Uterus (tissue), 3 donors: ENCODE measurements at regions not wholly inside any gene's neighbourhood (a gene's known extent, or its start where the extent isn't known, plus 50 kb on each side); places are given as distances from the start of the nearest gene placed in this dataset.

ENCODE experiments used
- DNase-seq, 2 donors: peaks; one replicate each; pipeline ENCODE4 v3.0.0-alpha.2; 2019 to 2020
- H3K27ac ChIP-seq, 2 donors: fragments of 200-600 bp; sonication (generic); 1 replicate in 1 of 2; 2 replicates in 1 of 2; pipeline ENCODE4 v1.5.1; 2016 to 2018
- H3K27me3 ChIP-seq, 2 donors: fragments of 200-600 bp; sonication (generic); one replicate each; pipeline ENCODE4 v1.5.1; 2018 to 2019; ENCODE audit warnings: control low read depth in 1 of 2
- H3K36me3 ChIP-seq, 2 donors: fragments of 200-600 bp; sonication (generic); one replicate each; pipeline ENCODE4 v1.5.1; 2019; ENCODE audit warnings: control low read depth in 1 of 2
- H3K4me1 ChIP-seq, 2 donors: fragments of 200-600 bp; sonication (generic); one replicate each; pipeline ENCODE4 v1.5.1; 2018 to 2019; ENCODE audit warnings: control low read depth in 1 of 2
- H3K4me3 ChIP-seq, 2 donors: fragments of 200-600 bp; sonication (generic); 1 replicate in 1 of 2; 2 replicates in 1 of 2; pipeline ENCODE4 v1.5.1; 2018 to 2019; ENCODE audit warnings: mild to moderate bottlenecking in 1 of 2
- H3K9me3 ChIP-seq, 2 donors: fragments of 200-600 bp; sonication (generic); one replicate each; pipeline ENCODE4 v1.5.1; 2019; ENCODE audit warnings: control low read depth in 1 of 2
- CTCF ChIP-seq, 4 experiments: fragments of 200-600 bp in 2 of 4; fragments of 450-650 bp in 2 of 4; sonication (generic) in 2 of 4; IDR thresholded peaks; one replicate each; pipeline ENCODE4 v1.5.1; 2016 to 2019; ENCODE audit warnings: antibody characterized with exemption in 4 of 4, mild to moderate bottlenecking in 2 of 4, moderate library complexity in 1 of 4
- POLR2A ChIP-seq, 2 donors: fragments of 450-650 bp; IDR thresholded peaks; one replicate each; pipeline ENCODE4 v1.6.1; 2016; ENCODE audit warnings: antibody characterized with exemption in 2 of 2, mild to moderate bottlenecking in 1 of 2, moderate library complexity in 1 of 2
- intact Hi-C: fragments of 100-400 bp; cut with DNase I; formaldehyde crosslinking; loops from one replicate; pipeline ENCODE4 v1.15.1; 2023; ENCODE audit warnings: low total_unique reads
- donor health status: DM: yes; HTN: yes; CAD: no.

GRCh38 chr3:115284980-115285379 is 137.9 kb upstream of the ZBTB20 start:
- intact Hi-C loops: no loop called here

GRCh38 chr3:115286529-115287197 is 139.6 kb upstream of the ZBTB20 start:
- intact Hi-C loops: no loop called here
- Histone ChIP-seq H3K27ac (no peak overlapping the region), H3K9me3 (no peaks in the 10 kb centered on the region), H3K27me3 (no peaks in the 10 kb centered on the region), H3K4me3 (no peak overlapping the region), H3K4me1 (no peaks in the 10 kb centered on the region), H3K36me3 (no peaks in the 10 kb centered on the region)
- no peak for DNase-seq
- TF ChIP-seq POLR2A (IDR thresholded peaks at IDR 0.05) (no peak), CTCF (IDR thresholded peaks at IDR 0.05) (no peak)

More at GRCh38 chr3:115284980-115285379, 137.9 kb upstream of the ZBTB20 start:
- Histone ChIP-seq H3K36me3 (no peaks in the 10 kb centered on the region), H3K4me1 (no peaks in the 10 kb centered on the region), H3K4me3 (no peak overlapping the region), H3K27ac (no peak overlapping the region), H3K9me3 (no peaks in the 10 kb centered on the region), H3K27me3 (no peaks in the 10 kb centered on the region)
- DNase-seq: no peak
- TF ChIP-seq POLR2A (IDR thresholded peaks at IDR 0.05) (no peak), CTCF (IDR thresholded peaks at IDR 0.05) (no peak)

- Histone ChIP-seq H3K27me3 (no peaks in the 10 kb centered on the region), H3K36me3 (no peaks in the 10 kb centered on the region), H3K4me3 (no peak overlapping the region), H3K27ac (no peak overlapping the region), H3K9me3 (no peaks in the 10 kb centered on the region), H3K4me1 (no peaks in the 10 kb centered on the region)
- intact Hi-C loops: no loop called here
- DNase-seq: no peak
- TF ChIP-seq POLR2A (IDR thresholded peaks at IDR 0.05): no peak
- TF ChIP-seq CTCF (IDR thresholded peaks at IDR 0.05): no peak
Measured at GRCh38 chr3:115287198-115287597, 140.1 kb upstream of the ZBTB20 start.

- H3K36me3 ChIP-seq: no peaks in the 10 kb centered on the region
- H3K27me3 ChIP-seq: no peaks in the 10 kb centered on the region
- intact Hi-C loops: no loop called here
- DNase-seq: no peak
- H3K4me1 ChIP-seq: no peaks in the 10 kb centered on the region
- TF ChIP-seq POLR2A (IDR thresholded peaks at IDR 0.05): no peak
- no peak for TF ChIP-seq CTCF (IDR thresholded peaks at IDR 0.05)
- no peaks in the 10 kb centered on the region for H3K9me3 ChIP-seq
- no peak overlapping the region for H3K27ac ChIP-seq
- H3K4me3 ChIP-seq: no peak overlapping the region
Measured at GRCh38 chr3:115292131-115292530, 145.0 kb upstream of the ZBTB20 start.

- H3K4me1 ChIP-seq: no peaks in the 10 kb centered on the region
- H3K4me3 ChIP-seq: no peak overlapping the region
- DNase-seq: no peak
- no peaks in the 10 kb centered on the region for H3K36me3 ChIP-seq
- intact Hi-C loops: no loop called here
- H3K27me3 ChIP-seq: no peaks in the 10 kb centered on the region
- TF ChIP-seq CTCF (IDR thresholded peaks at IDR 0.05) (no peak), POLR2A (IDR thresholded peaks at IDR 0.05) (no peak)
- no peak overlapping the region for H3K27ac ChIP-seq
- no peaks in the 10 kb centered on the region for H3K9me3 ChIP-seq
Measured at GRCh38 chr3:115292677-115293165, 145.6 kb upstream of the ZBTB20 start.
